HG02870 (cell line): ENCODE measurements at regions not wholly inside any gene's neighbourhood (a gene's known extent, or its start where the extent isn't known, plus 50 kb on each side); places are given as distances from the start of the nearest gene placed in this dataset.

Source experiments
- ATAC-seq: cut with Tn5 transposase; IDR thresholded peaks from one replicate; pipeline ENCODE4 v1.9.1; 2021; ENCODE audit warnings: mild to moderate bottlenecking, moderate library complexity; ENCODE audit not compliant: unreplicated experiment

DNA sequence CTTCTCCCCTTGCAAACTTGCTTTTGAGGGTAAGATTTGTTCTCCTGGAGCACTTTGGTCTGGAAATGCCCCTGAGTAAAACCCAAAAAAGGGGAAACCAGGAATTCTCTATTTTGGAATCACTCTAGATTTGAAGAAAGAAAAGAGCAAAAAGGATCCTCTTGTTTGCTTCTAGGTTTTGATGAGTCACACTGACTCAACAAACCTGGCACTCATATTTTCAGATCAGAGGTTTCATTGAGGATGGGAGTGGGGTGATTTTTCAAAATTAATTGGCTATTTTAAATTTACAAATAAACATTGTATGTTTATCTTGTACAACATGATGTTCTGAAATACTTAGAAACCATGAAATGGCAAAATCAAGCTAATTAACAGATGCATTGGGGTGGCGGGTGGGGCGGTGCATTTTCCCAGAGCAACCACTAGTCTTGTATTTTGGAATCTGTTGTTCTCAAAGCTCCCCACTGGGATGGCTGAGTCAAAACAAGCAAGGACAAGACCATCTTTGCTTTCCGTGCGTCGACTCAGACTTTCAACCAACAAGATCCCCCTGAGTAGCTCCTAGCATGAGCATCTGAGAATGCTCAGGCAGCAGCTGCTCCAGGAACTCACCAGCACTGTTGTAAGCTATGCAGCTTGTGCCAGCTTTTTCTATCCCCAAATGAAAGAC, 451.4 kb downstream of the WDR72 start:
- ATAC-seq, result no peak

DNA sequence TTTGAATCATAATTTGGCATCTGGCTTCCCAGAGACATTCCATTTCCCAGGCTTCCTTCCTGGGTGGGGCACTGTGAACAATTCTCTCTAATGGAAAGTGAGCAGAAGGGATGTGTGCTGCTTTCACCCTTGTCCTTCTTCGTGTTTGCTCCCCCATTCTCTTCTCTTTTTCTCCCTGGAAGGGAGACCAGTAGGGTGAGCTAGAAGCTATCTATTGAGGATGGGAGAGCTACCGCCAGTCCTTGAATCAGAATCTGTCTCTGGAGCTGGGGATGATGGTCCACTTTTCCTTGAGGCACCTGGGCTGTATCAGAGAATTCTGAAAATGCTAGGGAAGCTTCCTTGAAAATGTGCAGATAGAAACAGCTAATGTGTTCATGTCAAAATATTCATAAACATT, 453.9 kb downstream of the WDR72 start:
- ATAC-seq, result no peak

DNA sequence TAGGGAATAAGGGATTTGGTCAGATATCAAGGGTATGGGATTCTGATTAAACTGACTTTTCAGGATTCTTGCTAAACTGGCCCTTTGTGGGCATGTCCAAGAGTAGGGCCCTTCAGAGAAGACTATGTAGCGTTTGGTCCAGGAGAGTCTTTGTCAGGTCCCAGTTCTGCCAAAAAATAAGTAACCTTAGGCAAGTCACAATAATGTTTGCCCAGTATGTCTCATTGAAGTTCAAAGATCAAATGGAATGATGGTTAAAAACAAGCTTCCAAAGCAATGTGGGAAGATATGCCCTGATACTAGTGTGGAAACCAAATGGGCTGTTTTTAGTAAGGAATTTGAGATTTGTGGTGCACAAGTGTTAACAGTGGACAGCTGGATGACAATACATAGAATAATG, 454.4 kb downstream of the WDR72 start:
- ATAC-seq, result no peak

DNA sequence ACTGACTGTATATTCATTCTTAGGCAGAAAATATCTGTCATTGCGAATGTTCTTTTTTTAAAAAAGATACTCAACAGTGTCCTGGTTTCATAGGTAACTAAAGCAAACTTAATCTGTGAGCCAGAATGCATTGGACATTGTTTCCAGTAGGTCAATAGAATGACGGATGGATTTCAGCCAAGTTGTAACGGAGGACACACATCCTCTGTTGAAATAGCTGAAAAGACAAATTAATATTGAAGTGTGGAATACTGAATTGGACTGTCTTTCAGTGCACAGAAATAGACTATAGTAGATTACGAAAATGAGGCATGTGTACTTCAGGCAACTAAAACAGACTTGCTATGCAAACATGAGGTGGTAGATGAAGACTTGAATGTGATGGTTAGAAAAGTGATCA, 461.6 kb downstream of the WDR72 start:
- ATAC-seq, result no peak

- ATAC-seq, result no peak
Measured at GRCh38 chr15:53296603-53297002, 462.9 kb downstream of the WDR72 start.

DNA sequence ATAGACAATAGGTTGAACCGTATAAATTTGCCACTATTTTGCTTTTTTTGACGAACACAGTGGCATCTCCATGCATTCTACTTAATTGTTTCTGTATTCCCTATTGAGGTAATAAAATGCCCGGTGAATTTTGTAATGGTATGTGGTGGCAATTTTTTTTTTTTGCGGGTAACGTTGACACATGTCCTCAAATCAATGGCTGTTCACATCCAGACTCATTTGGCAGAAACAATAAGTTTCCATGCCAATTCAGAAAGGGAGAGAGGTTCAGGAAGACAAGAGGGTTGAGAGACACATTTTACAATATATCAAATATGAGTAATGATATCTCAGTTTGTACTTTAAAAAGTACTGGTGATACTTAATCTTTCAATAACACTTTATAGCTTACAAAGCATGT, 463.9 kb downstream of the WDR72 start:
- ATAC-seq, result no peak

- no peak for ATAC-seq
Measured at GRCh38 chr15:53288542-53288941, 470.9 kb downstream of the WDR72 start.

GRCh38 chr15:53274630-53275029, 484.5 kb upstream of the ONECUT1 start:
- no peak for ATAC-seq

- no peak for ATAC-seq
Measured at GRCh38 chr15:53272116-53272515, 482.0 kb upstream of the ONECUT1 start.

GRCh38 chr15:53266176-53266575, 476.0 kb upstream of the ONECUT1 start:
- ATAC-seq, result no peak

GRCh38 chr15:53260647-53261046, 470.5 kb upstream of the ONECUT1 start:
- ATAC-seq, result no peak

DNA sequence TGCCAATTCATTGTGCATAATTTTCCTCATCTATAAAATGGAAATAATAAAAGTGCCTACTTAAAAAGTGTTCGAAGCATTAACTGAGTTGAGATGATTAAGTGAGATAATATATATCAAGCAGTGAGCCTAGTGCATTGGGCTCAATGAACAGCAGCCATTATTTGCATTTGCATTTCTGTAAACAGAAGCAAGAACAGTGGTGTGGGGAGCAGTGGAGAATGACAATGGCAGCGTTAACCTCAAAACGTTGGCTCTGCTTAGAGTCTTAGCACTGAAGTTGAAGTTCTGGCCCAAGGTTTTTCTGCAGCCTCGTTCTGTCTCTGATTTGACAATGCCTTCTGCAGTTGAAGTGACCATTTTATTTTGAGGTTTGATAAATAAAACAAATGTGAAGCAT, 466.3 kb upstream of the ONECUT1 start:
- no peak for ATAC-seq

DNA sequence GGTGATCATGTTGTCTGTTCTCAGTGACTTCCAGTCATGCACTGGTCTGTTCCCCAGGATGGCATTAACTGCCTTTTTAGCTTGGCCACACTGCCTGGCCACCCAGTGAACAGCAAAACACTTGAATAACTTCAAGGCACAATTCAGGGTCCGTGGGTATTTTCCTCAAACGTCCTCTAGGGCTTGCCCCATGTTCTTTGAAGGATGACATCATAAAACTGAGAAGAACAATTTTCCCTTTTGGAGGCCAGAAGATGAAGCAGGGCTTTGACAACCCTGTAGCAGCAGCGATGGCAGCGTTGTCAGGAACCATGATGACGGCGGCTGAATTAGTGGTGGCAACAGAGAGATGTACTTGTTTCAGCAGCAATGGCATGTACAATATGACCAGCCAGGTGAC, 465.9 kb upstream of the ONECUT1 start:
- no peak for ATAC-seq

DNA sequence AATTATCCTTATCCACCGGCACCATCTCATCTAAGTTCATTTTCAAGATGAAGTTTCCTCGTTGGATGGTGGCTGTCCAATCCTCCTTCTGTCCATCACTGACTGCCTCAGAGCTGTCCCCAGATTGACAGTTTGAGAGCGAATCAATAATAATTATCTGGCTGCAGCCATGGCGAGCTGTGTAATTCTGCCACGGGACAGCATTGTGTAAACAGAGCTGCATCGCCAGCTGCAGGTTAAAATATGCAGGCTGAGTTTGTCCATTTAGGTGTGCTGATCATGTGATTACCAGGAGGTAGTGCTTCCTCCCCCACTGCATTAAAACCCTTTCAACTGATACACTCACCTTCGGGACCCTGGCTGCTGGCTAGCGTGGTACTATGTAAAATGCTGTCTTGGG, 461.9 kb upstream of the ONECUT1 start:
- ATAC-seq, result no peak

DNA sequence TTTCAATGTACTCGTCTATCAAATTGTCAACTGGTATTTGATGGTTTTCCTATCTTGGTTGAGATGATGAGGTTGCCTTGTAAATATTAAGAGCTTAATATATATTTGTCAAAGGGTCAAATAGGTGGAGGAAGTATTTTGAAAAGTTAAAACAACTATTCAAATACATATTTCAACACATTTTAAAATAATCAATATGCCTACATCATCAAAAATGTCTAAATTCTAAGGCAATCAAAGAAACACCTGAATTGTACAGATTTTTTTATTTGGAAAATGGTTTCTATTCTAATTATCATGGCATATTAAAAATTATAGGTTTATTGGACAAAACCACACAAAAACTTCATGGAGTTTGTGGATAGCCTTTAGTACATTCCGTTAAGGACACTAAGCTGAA, 461.4 kb upstream of the ONECUT1 start:
- no peak for ATAC-seq

DNA sequence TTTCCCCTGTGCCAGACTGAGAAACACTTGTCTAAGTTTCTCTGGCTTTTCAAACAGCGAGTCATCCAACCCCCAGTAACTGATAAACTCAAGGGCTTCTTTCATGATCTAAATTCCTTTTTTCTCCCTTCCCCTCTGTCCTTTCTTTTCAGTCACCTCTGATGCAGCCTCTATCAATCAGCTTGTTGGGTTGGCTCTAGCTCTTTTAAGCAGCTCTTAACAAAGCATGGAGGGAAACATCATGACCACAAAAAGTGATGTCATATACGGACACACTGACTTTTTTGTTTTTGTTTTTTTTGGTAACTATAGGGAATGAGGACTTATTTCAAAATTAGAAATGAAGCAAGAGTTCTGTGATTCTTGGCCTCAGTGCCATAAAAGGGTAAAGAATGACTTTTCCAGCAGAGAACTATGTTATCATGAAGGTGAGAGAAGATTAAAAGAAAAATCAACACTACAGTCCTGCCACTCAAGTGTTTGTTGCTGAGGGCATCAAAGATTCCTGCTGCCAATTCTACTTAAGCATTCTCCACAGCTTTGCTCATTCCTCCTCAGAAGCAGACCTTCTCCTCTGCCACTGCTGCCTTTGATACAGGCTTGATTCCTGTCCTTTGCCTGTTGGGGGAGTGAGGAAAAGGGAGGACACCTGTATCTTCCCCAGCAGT, 457.0 kb upstream of the ONECUT1 start:
- no peak for ATAC-seq

- ATAC-seq, result no peak
Measured at GRCh38 chr15:53246404-53246803, 456.3 kb upstream of the ONECUT1 start.

- no peak for ATAC-seq
Measured at GRCh38 chr15:53233801-53234200, 443.7 kb upstream of the ONECUT1 start.

DNA sequence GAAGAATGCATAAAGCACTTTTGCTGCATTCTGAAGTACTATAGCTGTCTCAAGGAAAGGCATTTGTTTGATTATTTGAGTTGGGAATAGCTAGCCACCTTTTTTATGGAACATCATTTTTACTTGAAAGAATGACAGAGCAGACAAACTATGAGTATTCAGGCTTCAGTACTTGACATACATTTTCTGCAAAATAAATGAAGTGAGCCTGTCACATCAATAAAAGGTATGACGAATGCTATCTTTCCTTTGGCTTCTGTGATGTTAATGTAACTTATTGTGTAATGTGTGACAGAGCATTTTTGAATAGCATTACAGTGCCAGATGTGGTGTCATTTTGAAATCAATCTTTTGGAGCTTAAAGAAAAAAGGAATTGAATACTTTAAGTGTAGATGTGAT, 440.3 kb upstream of the ONECUT1 start:
- no peak for ATAC-seq

DNA sequence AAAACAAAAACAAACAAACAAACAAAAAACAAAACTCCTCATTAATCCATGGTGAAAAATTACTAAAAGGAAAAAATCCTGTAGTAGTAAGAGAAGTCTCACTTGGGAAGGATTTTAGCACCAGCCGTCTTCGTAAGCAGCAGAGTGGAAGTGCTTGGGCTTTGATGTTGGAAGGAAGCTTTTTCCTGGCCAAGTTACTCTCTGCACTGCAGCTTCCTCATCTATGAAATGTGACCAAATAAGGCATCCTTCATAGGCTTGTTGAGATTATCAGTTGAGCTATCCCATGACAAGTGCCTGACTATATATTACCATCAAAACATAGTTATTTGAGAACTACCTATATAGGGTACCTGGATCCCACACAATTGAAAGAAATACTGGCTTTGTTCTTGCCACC, 436.4 kb upstream of the ONECUT1 start:
- ATAC-seq, result no peak

GRCh38 chr15:53225781-53226180, 435.6 kb upstream of the ONECUT1 start:
- ATAC-seq, result no peak

DNA sequence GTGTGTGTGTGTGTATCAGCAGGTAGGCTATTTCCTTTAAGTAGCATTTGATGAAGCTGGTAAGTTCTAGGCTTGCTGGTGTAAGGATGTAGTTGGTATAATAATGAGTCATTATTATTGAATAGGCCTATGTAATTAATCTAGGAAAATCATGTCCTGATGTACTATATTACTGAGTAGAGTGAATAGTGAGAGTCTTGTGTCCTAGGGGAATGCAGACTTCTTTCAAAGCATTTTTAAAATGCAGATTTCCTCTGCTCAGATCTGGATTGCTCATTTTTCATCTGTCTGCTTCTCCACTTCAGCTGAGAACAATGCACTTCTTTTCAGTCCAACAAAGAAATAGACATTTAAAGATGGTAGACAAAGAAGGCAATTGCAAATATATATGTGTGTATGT, 434.2 kb upstream of the ONECUT1 start:
- no peak for ATAC-seq

DNA sequence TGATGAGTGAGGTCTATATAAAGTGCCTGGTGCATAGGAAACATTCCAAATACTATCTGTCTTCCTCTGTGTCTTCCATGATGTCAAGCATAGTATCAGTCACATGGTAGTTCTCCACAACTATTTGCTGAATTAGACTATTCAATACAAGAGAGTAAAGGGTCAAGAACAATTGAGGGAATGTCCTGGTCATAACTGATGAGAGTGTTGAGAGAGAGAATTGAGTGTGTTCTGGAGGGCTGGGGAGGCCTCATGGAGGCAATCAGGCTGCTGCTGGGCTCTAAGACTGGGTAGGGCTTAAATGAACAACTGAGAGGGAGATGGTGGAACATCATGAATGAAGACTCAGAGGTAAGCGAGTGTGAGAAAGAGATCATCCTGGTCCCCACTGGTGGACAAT, 433.7 kb upstream of the ONECUT1 start:
- ATAC-seq, result no peak
